Vagina (tissue), 2 donors: ENCODE measurements at regions not wholly inside any gene's neighbourhood (a gene's known extent, or its start where the extent isn't known, plus 50 kb on each side); places are given as distances from the start of the nearest gene placed in this dataset.

Experiments
- DNase-seq, 2 donors: peaks; one replicate each; pipeline ENCODE4 v3.0.0-alpha.2; 2017; ENCODE audit errors: extremely low spot score in 2 of 2
- H3K27ac ChIP-seq: fragments of 200-600 bp; sonication (generic); one replicate; pipeline ENCODE4 v1.5.1; 2019
- H3K27me3 ChIP-seq: fragments of 200-600 bp; sonication (generic); one replicate; pipeline ENCODE4 v1.5.1; 2019
- H3K36me3 ChIP-seq, 2 donors: fragments of 200-600 bp; sonication (generic); one replicate each; pipeline ENCODE4 v1.5.1; 2017 to 2019
- H3K4me1 ChIP-seq: fragments of 200-600 bp; sonication (generic); one replicate; pipeline ENCODE4 v1.5.1; 2019
- H3K4me3 ChIP-seq, 2 donors: fragments of 200-600 bp; sonication (generic); 1 replicate in 1 of 2; 2 replicates in 1 of 2; pipeline ENCODE4 v1.5.1; 2016 to 2019
- H3K9me3 ChIP-seq: fragments of 200-600 bp; sonication (generic); one replicate; pipeline ENCODE4 v1.5.1; 2019
- CTCF ChIP-seq, 3 experiments: fragments of 450-650 bp in 2 of 3; fragments of 200-600 bp in 1 of 3; sonication (generic) in 1 of 3; IDR thresholded peaks; one replicate each; pipeline ENCODE4 v1.5.1; 2017 to 2019; ENCODE audit warnings: antibody characterized with exemption in 3 of 3, mild to moderate bottlenecking in 2 of 3, moderate library complexity in 2 of 3
- POLR2A ChIP-seq, 2 donors: fragments of 450-650 bp; IDR thresholded peaks; one replicate each; pipeline ENCODE4 v1.6.1; 2017; ENCODE audit warnings: antibody characterized with exemption in 2 of 2, mild to moderate bottlenecking in 2 of 2, moderate library complexity in 2 of 2
- POLR2AphosphoS5 ChIP-seq, 2 donors: sonication (generic); formaldehyde crosslinking; IDR thresholded peaks; one replicate each; pipeline ENCODE4 v1.9.0; 2017; ENCODE audit warnings: antibody characterized with exemption in 2 of 2, mild to moderate bottlenecking in 2 of 2, low read depth in 1 of 2; ENCODE audit not compliant: insufficient read depth in 1 of 2
- intact Hi-C: fragments of 100-400 bp; cut with DNase I; formaldehyde crosslinking; loops from one replicate; pipeline ENCODE4 v1.15.1; 2023

GRCh38 chr15:66854012-66854965 lies 152.3 kb downstream of the SMAD6 start:
- intact Hi-C loops = loop anchor here (5.0 kb wide), 3 partner anchors 67 to 252 kb away; no protein-coding TSS in a partner anchor
- Histone ChIP-seq H3K27me3 (no peaks in the 10 kb centered on the region), H3K27ac (no peak overlapping the region), H3K4me1 (peaks cover 24% of the 10 kb centered on the region), H3K36me3 (no peaks in the 10 kb centered on the region), H3K4me3 (no peak overlapping the region), H3K9me3 (no peaks in the 10 kb centered on the region)
- no peak for TF ChIP-seq CTCF (IDR thresholded peaks at IDR 0.05)
- no peak for TF ChIP-seq POLR2A (IDR thresholded peaks at IDR 0.05)
- no peak for TF ChIP-seq POLR2AphosphoS5 (IDR thresholded peaks at IDR 0.05; ENCODE audit: insufficient read depth in 1 of 2, low read depth in 1 of 2)
- peak; percentile 60 to 93 for DNase-seq

GRCh38 chr15:66855041-66855440 lies 153.0 kb downstream of the SMAD6 start:
- H3K27ac ChIP-seq = no peak overlapping the region
- intact Hi-C loops = no loop called here
- H3K4me1 ChIP-seq = peaks cover 17% of the 10 kb centered on the region
- no peaks in the 10 kb centered on the region for H3K9me3 ChIP-seq
- TF ChIP-seq CTCF (IDR thresholded peaks at IDR 0.05) (no peak), POLR2A (IDR thresholded peaks at IDR 0.05) (no peak), POLR2AphosphoS5 (IDR thresholded peaks at IDR 0.05; ENCODE audit: insufficient read depth in 1 of 2, low read depth in 1 of 2) (no peak)
- no peak for DNase-seq
- no peaks in the 10 kb centered on the region for H3K36me3 ChIP-seq
- H3K27me3 ChIP-seq = no peaks in the 10 kb centered on the region
- no peak overlapping the region for H3K4me3 ChIP-seq

GRCh38 chr15:66857694-66858093 lies 155.7 kb downstream of the SMAD6 start:
- intact Hi-C loops = no loop called here
- peak in 1 of 2 donors; percentile 27 for DNase-seq
- H3K27ac ChIP-seq = no peak overlapping the region
- H3K27me3 ChIP-seq = no peaks in the 10 kb centered on the region
- H3K4me1 ChIP-seq = peaks cover 5% of the 10 kb centered on the region
- no peaks in the 10 kb centered on the region for H3K36me3 ChIP-seq
- TF ChIP-seq POLR2AphosphoS5 (IDR thresholded peaks at IDR 0.05; ENCODE audit: insufficient read depth in 1 of 2, low read depth in 1 of 2) (no peak), CTCF (IDR thresholded peaks at IDR 0.05) (no peak), POLR2A (IDR thresholded peaks at IDR 0.05) (no peak)
- no peak overlapping the region for H3K4me3 ChIP-seq
- no peaks in the 10 kb centered on the region for H3K9me3 ChIP-seq

GRCh38 chr15:66858423-66859207 lies 156.6 kb downstream of the SMAD6 start:
- H3K36me3 ChIP-seq = no peaks in the 10 kb centered on the region
- no peak for TF ChIP-seq CTCF (IDR thresholded peaks at IDR 0.05)
- no peak for TF ChIP-seq POLR2A (IDR thresholded peaks at IDR 0.05)
- no peak for TF ChIP-seq POLR2AphosphoS5 (IDR thresholded peaks at IDR 0.05; ENCODE audit: insufficient read depth in 1 of 2, low read depth in 1 of 2)
- no peaks in the 10 kb centered on the region for H3K9me3 ChIP-seq
- intact Hi-C loops = no loop called here
- H3K27me3 ChIP-seq = no peaks in the 10 kb centered on the region
- no peak overlapping the region for H3K27ac ChIP-seq
- DNase-seq = peak in 1 of 2 donors; percentile 3
- peaks cover 13% of the 10 kb centered on the region for H3K4me1 ChIP-seq
- no peak overlapping the region for H3K4me3 ChIP-seq
